Activated CD4-positive, alpha-beta T cell treated with anti-CD3 and anti-CD28 coated beads for 36 hours (primary cell): ENCODE measurements at regions not wholly inside any gene's neighbourhood (a gene's known extent, or its start where the extent isn't known, plus 50 kb on each side); places are given as distances from the start of the nearest gene placed in this dataset.

Experiments used
- ATAC-seq: fragments of 200-7000 bp; cut with Tn5 transposase; one replicate; pipeline ENCODE4 v1.10.0; 2021; ENCODE audit warnings: mild to moderate bottlenecking, moderate library complexity
- CTCF ChIA-PET: fragments of 350-600 bp; sonication (Branson Sonifier 250); formaldehyde crosslinking; loops from one replicate; lab custom pipeline; 2021; ENCODE audit warnings: antibody characterized with exemption; lab: Charles Lee
- POLR2A ChIA-PET: fragments of 350-600 bp; sonication (Branson Sonifier 250); formaldehyde crosslinking; loops from one replicate; lab custom pipeline; 2021; ENCODE audit warnings: antibody characterized with exemption, inconsistent platforms; lab: Charles Lee
- DNase-seq: peaks from one replicate; pipeline ENCODE4 v3.0.0-alpha.2; 2020
- H3K27ac Mint-ChIP-seq: one replicate; pipeline ENCODE4 v1.8.0; 2021; ENCODE audit warnings: mixed read lengths
- H3K27me3 Mint-ChIP-seq: one replicate; pipeline ENCODE4 v1.8.0; 2021; ENCODE audit warnings: mixed read lengths
- H3K36me3 Mint-ChIP-seq: one replicate; pipeline ENCODE4 v1.8.0; 2021; ENCODE audit warnings: low read depth, mixed read lengths
- H3K4me1 Mint-ChIP-seq: one replicate; pipeline ENCODE4 v1.8.0; 2021; ENCODE audit warnings: mixed read lengths
- H3K4me3 Mint-ChIP-seq: one replicate; pipeline ENCODE4 v1.8.0; 2021; ENCODE audit warnings: mild to moderate bottlenecking, moderate library complexity, mixed read lengths
- H3K9me3 Mint-ChIP-seq: one replicate; pipeline ENCODE4 v1.8.0; 2021; ENCODE audit warnings: low read depth, mixed read lengths
- intact Hi-C, 2 experiments: fragments of 100-400 bp; cut with DNase I in 1 of 2; cut with micrococcal nuclease in 1 of 2; formaldehyde crosslinking; loops; one replicate each; pipeline versions ENCODE4 v1.14.2 to v1.15.1; 2022 to 2024; cut with DNase I, micrococcal nuclease

- H3K4me3 Mint-ChIP-seq, result no peak overlapping the region
- POLR2A ChIA-PET, result no interaction called here
- no peaks in the 10 kb centered on the region for H3K36me3 Mint-ChIP-seq
- CTCF ChIA-PET, result no interaction called here
- intact Hi-C loops, result no loop called here
- DNase-seq (no peak), ATAC-seq (no peak)
- H3K4me1 Mint-ChIP-seq, result no peaks in the 10 kb centered on the region
- H3K27me3 Mint-ChIP-seq, result no peaks in the 10 kb centered on the region
- no peaks in the 10 kb centered on the region for H3K9me3 Mint-ChIP-seq
- H3K27ac Mint-ChIP-seq, result no peak overlapping the region
Observed at GRCh38 chr13:104297075-104297474, 1230.9 kb upstream of the SLC10A2 start.

GRCh38 chr13:104296286-104296685 lies 1230.1 kb upstream of the SLC10A2 start:
- Mint-ChIP-seq H3K9me3 (no peaks in the 10 kb centered on the region), H3K4me1 (no peaks in the 10 kb centered on the region), H3K27ac (no peak overlapping the region), H3K27me3 (no peaks in the 10 kb centered on the region), H3K36me3 (no peaks in the 10 kb centered on the region), H3K4me3 (no peak overlapping the region)
- no peak for ATAC-seq
- CTCF ChIA-PET, result no interaction called here
- no peak for DNase-seq
- POLR2A ChIA-PET, result no interaction called here
- intact Hi-C loops, result no loop called here

GRCh38 chr13:104295537-104295936 lies 1229.3 kb upstream of the SLC10A2 start:
- Mint-ChIP-seq H3K27ac (no peak overlapping the region), H3K27me3 (no peaks in the 10 kb centered on the region), H3K36me3 (no peaks in the 10 kb centered on the region), H3K4me1 (no peaks in the 10 kb centered on the region), H3K9me3 (no peaks in the 10 kb centered on the region), H3K4me3 (no peak overlapping the region)
- ChIA-PET CTCF (no interaction called here), POLR2A (no interaction called here)
- no peak for DNase-seq
- ATAC-seq, result no peak
- intact Hi-C loops, result no loop called here

DNA sequence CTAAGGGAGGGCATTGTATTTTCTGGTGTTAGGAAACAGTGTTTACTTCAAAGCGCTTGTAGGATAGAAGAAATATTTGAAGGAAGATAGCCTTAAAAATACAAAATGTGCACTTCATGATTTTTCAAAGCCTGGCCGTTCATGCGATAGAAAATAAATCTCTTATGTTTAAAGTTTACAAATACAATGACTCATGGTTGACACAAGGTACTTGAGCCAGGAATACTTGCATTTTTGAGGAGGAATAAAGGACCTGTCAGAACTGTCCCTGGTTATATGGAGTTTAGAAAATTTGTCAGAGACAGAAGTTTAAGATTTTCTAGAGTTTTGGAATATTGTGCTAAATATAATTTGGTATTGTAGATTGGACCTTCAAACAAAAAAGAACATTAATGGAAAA lies 1223.2 kb upstream of the SLC10A2 start:
- no peak for ATAC-seq
- intact Hi-C loops, result no loop called here

DNA sequence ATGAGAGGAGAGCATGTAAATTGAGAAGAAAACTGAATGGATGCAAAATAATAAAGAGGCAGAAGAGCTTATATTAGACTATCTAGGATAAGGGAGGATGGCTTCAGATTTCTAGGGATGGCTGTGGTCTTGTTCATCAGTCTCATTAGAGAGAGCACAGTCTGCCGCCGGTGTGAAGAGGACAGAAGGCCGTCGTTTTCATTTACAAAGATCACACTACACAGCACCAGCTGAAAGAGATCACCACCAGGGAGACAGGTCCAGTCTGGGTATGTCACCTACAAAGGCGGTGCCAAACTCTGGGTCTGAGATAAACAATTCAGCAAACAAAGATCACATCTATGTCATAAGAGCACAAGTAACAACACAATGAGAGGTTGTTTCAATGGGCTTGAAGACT lies 1222.3 kb upstream of the SLC10A2 start:
- H3K4me3 Mint-ChIP-seq, result no peak overlapping the region
- H3K9me3 Mint-ChIP-seq, result no peaks in the 10 kb centered on the region
- intact Hi-C loops, result no loop called here
- ChIA-PET POLR2A (no interaction called here), CTCF (interaction anchor here (0.7 kb wide), 1 partner anchor 24 kb away, joined by 3 read pairs; no protein-coding TSS in a partner anchor)
- DNase-seq (no peak), ATAC-seq (no peak)
- H3K27me3 Mint-ChIP-seq, result no peaks in the 10 kb centered on the region
- no peak overlapping the region for H3K27ac Mint-ChIP-seq
- H3K4me1 Mint-ChIP-seq, result no peaks in the 10 kb centered on the region
- H3K36me3 Mint-ChIP-seq, result no peaks in the 10 kb centered on the region

More for the DNA sequence above, 1223.2 kb upstream of the SLC10A2 start:
- DNase-seq, result no peak
- H3K4me1 Mint-ChIP-seq, result no peaks in the 10 kb centered on the region
- no peak overlapping the region for H3K27ac Mint-ChIP-seq
- POLR2A ChIA-PET, result no interaction called here
- CTCF ChIA-PET, result no interaction called here
- H3K27me3 Mint-ChIP-seq, result no peaks in the 10 kb centered on the region
- H3K9me3 Mint-ChIP-seq, result no peaks in the 10 kb centered on the region
- no peaks in the 10 kb centered on the region for H3K36me3 Mint-ChIP-seq
- no peak overlapping the region for H3K4me3 Mint-ChIP-seq

- Mint-ChIP-seq H3K36me3 (no peaks in the 10 kb centered on the region), H3K27ac (no peak overlapping the region), H3K4me3 (no peak overlapping the region), H3K4me1 (no peaks in the 10 kb centered on the region), H3K27me3 (no peaks in the 10 kb centered on the region), H3K9me3 (no peaks in the 10 kb centered on the region)
- intact Hi-C loops, result no loop called here
- ATAC-seq (no peak), DNase-seq (no peak)
- ChIA-PET POLR2A (no interaction called here), CTCF (no interaction called here)
Observed at GRCh38 chr13:104286566-104287290, 1220.5 kb upstream of the SLC10A2 start.

GRCh38 chr13:104281910-104282309 lies 1215.7 kb upstream of the SLC10A2 start:
- H3K4me3 Mint-ChIP-seq, result no peak overlapping the region
- intact Hi-C loops, result no loop called here
- H3K27me3 Mint-ChIP-seq, result no peaks in the 10 kb centered on the region
- ChIA-PET POLR2A (no interaction called here), CTCF (no interaction called here)
- H3K4me1 Mint-ChIP-seq, result no peaks in the 10 kb centered on the region
- ATAC-seq (no peak), DNase-seq (no peak)
- H3K9me3 Mint-ChIP-seq, result peaks cover 7% of the 10 kb centered on the region
- H3K36me3 Mint-ChIP-seq, result no peaks in the 10 kb centered on the region
- H3K27ac Mint-ChIP-seq, result no peak overlapping the region

DNA sequence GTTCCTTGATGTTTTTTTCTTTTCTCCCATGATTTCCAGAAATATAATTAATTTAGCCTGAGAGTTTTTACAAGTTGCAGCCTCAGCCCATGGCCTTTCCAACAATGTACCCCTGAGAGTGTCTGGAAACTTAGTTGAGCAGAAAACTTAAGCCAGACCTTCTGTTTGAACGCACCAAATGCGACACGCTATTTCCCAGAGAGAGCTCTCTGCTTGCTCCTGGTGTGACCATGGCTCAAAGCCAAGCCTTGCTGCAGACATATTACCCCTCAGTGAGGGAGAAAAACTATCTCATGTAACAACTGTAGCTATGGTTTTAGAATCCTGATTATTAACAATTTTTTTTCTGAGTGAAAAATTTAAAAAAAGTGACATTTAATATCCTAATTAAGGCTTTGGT lies 1204.5 kb upstream of the SLC10A2 start:
- ChIA-PET POLR2A (no interaction called here), CTCF (no interaction called here)
- Mint-ChIP-seq H3K27ac (no peak overlapping the region), H3K4me1 (no peaks in the 10 kb centered on the region), H3K9me3 (peaks cover 9% of the 10 kb centered on the region), H3K4me3 (no peak overlapping the region), H3K36me3 (no peaks in the 10 kb centered on the region), H3K27me3 (no peaks in the 10 kb centered on the region)
- ATAC-seq (no peak), DNase-seq (no peak)
- intact Hi-C loops, result no loop called here

GRCh38 chr13:104267206-104267811 lies 1201.1 kb upstream of the SLC10A2 start:
- H3K27me3 Mint-ChIP-seq, result no peaks in the 10 kb centered on the region
- CTCF ChIA-PET, result no interaction called here
- no peaks in the 10 kb centered on the region for H3K4me1 Mint-ChIP-seq
- H3K36me3 Mint-ChIP-seq, result no peaks in the 10 kb centered on the region
- peaks cover 5% of the 10 kb centered on the region for H3K9me3 Mint-ChIP-seq
- H3K4me3 Mint-ChIP-seq, result no peak overlapping the region
- POLR2A ChIA-PET, result no interaction called here
- DNase-seq, result no peak
- ATAC-seq, result no peak
- no peak overlapping the region for H3K27ac Mint-ChIP-seq
- intact Hi-C loops, result no loop called here

DNA sequence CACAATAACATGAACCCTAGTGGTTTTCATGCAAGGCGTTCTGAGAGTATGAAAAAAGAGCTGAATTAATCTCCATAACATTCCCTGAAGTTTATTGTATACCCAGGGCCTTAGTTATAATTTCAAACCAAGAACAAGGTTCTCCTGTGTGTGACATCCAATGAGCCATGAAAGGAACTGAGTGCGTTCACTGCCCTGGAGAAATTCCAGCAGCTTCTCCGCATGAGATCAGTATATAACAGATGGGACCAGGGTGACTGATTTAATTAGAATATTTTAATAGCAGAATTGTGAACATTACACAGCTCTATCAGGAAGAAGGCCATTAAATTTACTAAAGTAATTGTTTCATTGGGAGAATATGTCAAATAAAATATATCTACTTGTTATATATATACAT lies 1190.5 kb upstream of the SLC10A2 start:
- Mint-ChIP-seq H3K4me3 (no peak overlapping the region), H3K4me1 (no peaks in the 10 kb centered on the region), H3K27ac (no peak overlapping the region), H3K36me3 (no peaks in the 10 kb centered on the region), H3K9me3 (peaks cover 5% of the 10 kb centered on the region), H3K27me3 (no peaks in the 10 kb centered on the region)
- ATAC-seq (no peak), DNase-seq (no peak)
- intact Hi-C loops, result no loop called here
- ChIA-PET POLR2A (no interaction called here), CTCF (no interaction called here)

GRCh38 chr13:104253063-104253680 lies 1187.0 kb upstream of the SLC10A2 start:
- ChIA-PET CTCF (interaction anchor here (1.2 kb wide), 1 partner anchor 9 kb away, joined by 3 read pairs; no protein-coding TSS in a partner anchor), POLR2A (no interaction called here)
- Mint-ChIP-seq H3K27me3 (no peaks in the 10 kb centered on the region), H3K27ac (no peak overlapping the region), H3K4me1 (no peaks in the 10 kb centered on the region), H3K4me3 (no peak overlapping the region), H3K36me3 (no peaks in the 10 kb centered on the region), H3K9me3 (peaks cover 8% of the 10 kb centered on the region)
- DNase-seq (no peak), ATAC-seq (no peak)
- intact Hi-C loops, result no loop called here

- ChIA-PET POLR2A (no interaction called here), CTCF (interaction anchor here (0.6 to 1.2 kb wide), 2 partner anchors 10 to 641 kb away, joined by 3 read pairs; no protein-coding TSS in a partner anchor)
- H3K9me3 Mint-ChIP-seq, result peaks cover 8% of the 10 kb centered on the region
- H3K27me3 Mint-ChIP-seq, result no peaks in the 10 kb centered on the region
- H3K36me3 Mint-ChIP-seq, result no peaks in the 10 kb centered on the region
- DNase-seq (no peak), ATAC-seq (no peak)
- intact Hi-C loops, result no loop called here
- no peaks in the 10 kb centered on the region for H3K4me1 Mint-ChIP-seq
- H3K27ac Mint-ChIP-seq, result no peak overlapping the region
- H3K4me3 Mint-ChIP-seq, result no peak overlapping the region
Observed at GRCh38 chr13:104251931-104252330, 1185.7 kb upstream of the SLC10A2 start.
